ENCODE measurements at regions not wholly inside any gene's neighbourhood (a gene's known extent, or its start where the extent isn't known, plus 50 kb on each side); places are given as distances from the start of the nearest gene placed in this dataset.

GRCh38 chr20:58054082-58054779, 174.2 kb downstream of the ANKRD60 start:
- TF ChIP-seq, protein P1, sequence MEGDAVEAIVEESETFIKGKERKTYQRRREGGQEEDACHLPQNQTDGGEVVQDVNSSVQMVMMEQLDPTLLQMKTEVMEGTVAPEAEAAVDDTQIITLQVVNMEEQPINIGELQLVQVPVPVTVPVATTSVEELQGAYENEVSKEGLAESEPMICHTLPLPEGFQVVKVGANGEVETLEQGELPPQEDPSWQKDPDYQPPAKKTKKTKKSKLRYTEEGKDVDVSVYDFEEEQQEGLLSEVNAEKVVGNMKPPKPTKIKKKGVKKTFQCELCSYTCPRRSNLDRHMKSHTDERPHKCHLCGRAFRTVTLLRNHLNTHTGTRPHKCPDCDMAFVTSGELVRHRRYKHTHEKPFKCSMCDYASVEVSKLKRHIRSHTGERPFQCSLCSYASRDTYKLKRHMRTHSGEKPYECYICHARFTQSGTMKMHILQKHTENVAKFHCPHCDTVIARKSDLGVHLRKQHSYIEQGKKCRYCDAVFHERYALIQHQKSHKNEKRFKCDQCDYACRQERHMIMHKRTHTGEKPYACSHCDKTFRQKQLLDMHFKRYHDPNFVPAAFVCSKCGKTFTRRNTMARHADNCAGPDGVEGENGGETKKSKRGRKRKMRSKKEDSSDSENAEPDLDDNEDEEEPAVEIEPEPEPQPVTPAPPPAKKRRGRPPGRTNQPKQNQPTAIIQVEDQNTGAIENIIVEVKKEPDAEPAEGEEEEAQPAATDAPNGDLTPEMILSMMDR (IDR thresholded peaks at IDR 0.05), result no peak
- no peak for DNase-seq
- Mint-ChIP-seq H3K4me3 (no peak overlapping the region), H3K36me3 (ENCODE audit: low read depth) (no peaks in the 10 kb centered on the region), H3K9me3 (peaks cover 15% of the 10 kb centered on the region), H3K4me1 (no peaks in the 10 kb centered on the region), H3K27ac (no peak overlapping the region), H3K27me3 (ENCODE audit: low read depth, poor library complexity) (peaks cover 4% of the 10 kb centered on the region)

DNA sequence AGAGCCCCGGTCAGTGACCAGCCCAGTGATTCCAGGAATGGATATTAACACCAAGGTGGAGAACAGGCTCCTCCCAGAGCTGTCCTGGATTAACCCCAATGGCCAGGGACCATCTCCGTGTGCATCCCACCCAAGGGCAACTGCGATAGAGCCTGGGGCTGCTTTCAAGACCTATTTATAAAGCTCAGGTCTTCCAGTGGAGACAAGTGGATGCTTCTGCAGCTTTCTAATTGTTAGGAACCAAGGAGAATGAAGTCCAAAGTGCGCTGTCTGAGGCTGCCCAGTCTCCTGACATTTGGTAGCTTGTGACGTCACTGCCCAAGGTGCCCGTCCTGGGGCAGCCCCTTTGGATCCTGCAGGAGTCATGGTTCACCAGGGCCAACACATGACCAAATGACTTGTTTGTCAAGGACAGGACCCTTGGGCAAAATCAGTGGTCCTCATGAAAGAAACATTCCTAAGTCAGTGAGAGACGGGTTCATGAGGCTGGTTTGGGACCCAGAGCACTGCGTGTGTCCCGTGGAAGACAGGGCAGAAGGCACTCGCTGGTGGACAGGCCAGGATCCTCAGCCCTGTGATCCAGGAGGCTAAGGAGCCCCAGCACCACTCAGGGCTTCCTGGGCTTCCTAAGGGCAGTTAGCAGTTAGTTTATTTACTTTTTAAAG, 174.9 kb downstream of the ANKRD60 start:
- Mint-ChIP-seq H3K9me3 (peaks cover 15% of the 10 kb centered on the region), H3K27me3 (ENCODE audit: low read depth, poor library complexity) (peaks cover 3% of the 10 kb centered on the region), H3K27ac (no peak overlapping the region), H3K4me3 (no peak overlapping the region), H3K4me1 (no peaks in the 10 kb centered on the region), H3K36me3 (ENCODE audit: low read depth) (no peaks in the 10 kb centered on the region)
- TF ChIP-seq, protein P1 (IDR thresholded peaks at IDR 0.05), result no peak
- no peak for DNase-seq

DNA sequence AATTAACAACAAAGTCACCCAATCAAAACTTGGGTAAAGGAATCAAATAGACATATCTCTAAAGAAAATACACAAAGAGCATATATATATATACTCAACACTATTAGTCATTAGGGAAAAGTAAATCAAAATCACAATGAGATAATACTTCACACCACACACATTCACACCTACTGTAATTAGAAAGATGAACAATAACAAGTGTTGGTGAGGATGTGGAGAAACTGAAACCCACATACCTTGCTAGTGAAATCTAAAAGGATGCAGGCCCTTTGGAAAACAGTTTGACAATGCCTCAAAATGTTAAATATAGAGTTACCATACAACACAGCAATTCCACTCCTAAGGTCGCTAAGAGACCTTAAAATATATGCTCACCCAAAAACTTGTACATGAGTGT, 177.1 kb downstream of the ANKRD60 start:
- TF ChIP-seq, protein P1 (IDR thresholded peaks at IDR 0.05), result no peak
- Mint-ChIP-seq H3K9me3 (peaks cover 15% of the 10 kb centered on the region), H3K27me3 (ENCODE audit: low read depth, poor library complexity) (peaks cover 6% of the 10 kb centered on the region), H3K4me3 (no peak overlapping the region), H3K27ac (no peak overlapping the region), H3K4me1 (no peaks in the 10 kb centered on the region), H3K36me3 (ENCODE audit: low read depth) (no peaks in the 10 kb centered on the region)
- no peak for DNase-seq

DNA sequence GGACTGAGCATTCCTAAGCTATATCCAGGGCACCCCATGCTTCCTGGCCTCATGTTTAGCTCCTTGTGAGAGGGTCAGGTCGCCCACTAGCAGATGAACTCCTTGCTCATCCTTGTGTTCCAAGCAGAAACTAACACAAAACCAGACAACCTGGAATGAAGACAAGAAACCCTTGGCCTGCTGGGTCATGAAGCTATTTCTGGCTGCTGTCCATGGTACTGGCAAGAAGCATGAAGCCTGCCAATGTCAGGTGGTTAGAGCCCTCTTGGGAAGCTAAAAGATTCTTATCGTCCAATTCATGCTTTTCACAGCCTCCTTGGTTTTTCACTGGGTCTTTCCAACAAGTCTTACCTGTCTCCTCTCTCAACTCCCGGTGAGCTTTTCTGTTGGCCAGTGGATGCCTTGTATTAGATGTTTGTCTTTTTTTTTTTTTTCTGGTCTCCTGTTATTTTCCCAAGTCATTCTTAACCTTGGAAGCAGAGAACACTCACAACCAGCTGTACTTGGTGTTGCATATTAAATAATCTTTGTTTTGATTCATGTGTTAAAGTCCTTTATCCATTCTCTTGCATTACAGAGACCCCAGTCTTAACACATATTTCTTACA, 180.3 kb downstream of the ANKRD60 start:
- H3K9me3 Mint-ChIP-seq, result peaks cover 15% of the 10 kb centered on the region
- H3K4me3 Mint-ChIP-seq, result no peak overlapping the region
- TF ChIP-seq, protein P1 (IDR thresholded peaks at IDR 0.05), result no peak
- H3K4me1 Mint-ChIP-seq, result no peaks in the 10 kb centered on the region
- peak; percentile 69 for DNase-seq
- no peaks in the 10 kb centered on the region for H3K36me3 Mint-ChIP-seq (ENCODE audit: low read depth)
- H3K27me3 Mint-ChIP-seq (ENCODE audit: low read depth, poor library complexity), result peaks cover 22% of the 10 kb centered on the region
- H3K27ac Mint-ChIP-seq, result no peak overlapping the region

DNA sequence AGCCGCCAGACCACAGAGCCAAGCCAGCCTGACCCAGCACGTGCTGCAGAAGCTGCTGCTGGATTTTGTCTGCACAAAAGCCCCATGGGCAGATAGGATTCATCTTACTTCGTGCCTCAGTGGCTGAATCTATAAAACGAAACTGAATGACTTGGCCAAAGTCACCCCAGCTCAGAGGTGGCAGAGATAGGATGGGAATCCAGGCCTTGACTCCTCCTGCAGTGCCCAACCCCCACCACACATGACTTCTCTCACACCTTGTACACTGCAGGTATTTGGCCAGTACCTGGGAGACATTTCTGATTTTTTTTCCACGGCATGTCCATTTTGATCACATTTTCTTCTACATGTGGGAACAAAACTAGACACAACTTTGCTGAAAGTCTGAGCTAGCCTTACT, 182.1 kb downstream of the ANKRD60 start:
- no peaks in the 10 kb centered on the region for H3K36me3 Mint-ChIP-seq (ENCODE audit: low read depth)
- no peak overlapping the region for H3K4me3 Mint-ChIP-seq
- H3K27me3 Mint-ChIP-seq (ENCODE audit: low read depth, poor library complexity), result peaks cover 31% of the 10 kb centered on the region
- no peak for DNase-seq
- H3K4me1 Mint-ChIP-seq, result no peaks in the 10 kb centered on the region
- TF ChIP-seq, protein P1 (IDR thresholded peaks at IDR 0.05), result no peak
- no peak overlapping the region for H3K27ac Mint-ChIP-seq
- H3K9me3 Mint-ChIP-seq, result peaks cover 8% of the 10 kb centered on the region
